HG02642 (cell line): ENCODE measurements at regions not wholly inside any gene's neighbourhood (a gene's known extent, or its start where the extent isn't known, plus 50 kb on each side); places are given as distances from the start of the nearest gene placed in this dataset.
A peak's percentile ranks its signal among the peaks of the same experiment; 100 is the strongest.
"Not testable (repeated sequence)": the region's sequence is repeated elsewhere in the genome, so short reads cannot be mapped to it uniquely, and the experiment has no call there.

ENCODE experiments used
- ATAC-seq: cut with Tn5 transposase; IDR thresholded peaks from one replicate; pipeline ENCODE4 v1.9.1; 2021; ENCODE audit warnings: mild to moderate bottlenecking; ENCODE audit not compliant: unreplicated experiment, poor library complexity

DNA sequence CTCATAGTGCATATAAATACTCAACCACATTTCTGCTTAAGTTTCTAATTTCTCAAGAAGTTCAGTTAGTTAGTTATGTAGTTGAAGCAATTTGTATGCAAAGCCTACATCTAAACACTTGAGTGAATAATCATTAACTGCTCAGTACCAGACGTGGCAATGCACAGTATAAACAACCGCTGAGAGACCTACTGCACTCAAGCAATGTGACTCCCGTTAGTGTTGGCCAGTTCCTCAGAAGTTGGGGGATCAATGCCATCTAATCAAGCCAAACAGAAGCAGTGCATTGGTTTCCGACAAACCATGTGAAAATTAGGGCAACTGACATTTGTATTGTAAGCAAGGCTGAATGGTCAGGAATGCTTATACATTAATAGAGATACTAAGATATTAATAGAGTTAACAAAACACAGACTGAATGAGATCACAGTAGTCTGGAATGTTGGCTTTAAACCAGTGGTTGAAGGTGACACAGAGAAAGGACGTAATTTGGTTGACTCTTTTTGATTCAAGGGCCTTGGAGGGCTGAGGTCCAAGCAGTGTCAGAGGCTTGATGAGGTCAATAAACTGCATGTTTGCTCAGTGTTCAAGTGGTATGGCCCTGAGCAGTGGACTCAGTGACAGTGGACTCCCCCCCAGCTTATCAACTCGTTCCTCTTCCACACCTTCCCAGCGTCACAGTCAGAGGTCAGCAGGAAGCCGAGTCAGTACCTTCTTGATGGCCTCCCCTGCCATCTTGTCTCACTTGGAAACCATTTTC is 255.5 kb downstream of the CTH start:
- ATAC-seq: no peak

DNA sequence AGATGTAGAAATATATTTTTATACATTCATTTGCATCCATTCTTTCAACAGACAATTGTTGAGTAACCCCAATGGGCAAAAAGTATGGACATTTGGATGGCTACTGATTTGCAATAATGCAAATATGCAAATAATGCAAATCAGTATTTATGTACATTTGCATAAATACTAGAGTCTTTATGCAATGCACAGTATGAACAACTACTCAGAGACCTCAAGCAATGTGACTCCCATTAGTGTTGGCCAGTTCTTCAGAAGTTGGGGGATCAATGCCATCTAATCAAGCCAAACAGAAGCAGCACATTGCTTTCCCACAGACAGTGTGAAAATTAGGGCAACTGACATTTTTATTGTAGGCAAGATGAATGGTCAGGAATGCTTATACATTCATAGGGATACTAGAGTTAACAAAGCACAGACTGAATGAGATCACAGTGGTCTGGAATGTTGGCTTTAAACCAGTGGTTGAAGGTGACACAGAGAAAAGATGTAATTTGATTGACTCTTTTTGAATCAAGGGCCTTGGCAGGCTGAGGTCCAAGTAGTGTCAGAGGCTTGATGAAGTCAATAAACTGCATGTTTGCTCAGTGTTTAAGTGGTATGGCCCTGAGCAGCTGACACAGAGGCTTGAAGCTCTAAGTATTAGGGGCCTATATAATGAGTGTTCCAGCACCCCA is 256.6 kb downstream of the CTH start:
- ATAC-seq: no peak

DNA sequence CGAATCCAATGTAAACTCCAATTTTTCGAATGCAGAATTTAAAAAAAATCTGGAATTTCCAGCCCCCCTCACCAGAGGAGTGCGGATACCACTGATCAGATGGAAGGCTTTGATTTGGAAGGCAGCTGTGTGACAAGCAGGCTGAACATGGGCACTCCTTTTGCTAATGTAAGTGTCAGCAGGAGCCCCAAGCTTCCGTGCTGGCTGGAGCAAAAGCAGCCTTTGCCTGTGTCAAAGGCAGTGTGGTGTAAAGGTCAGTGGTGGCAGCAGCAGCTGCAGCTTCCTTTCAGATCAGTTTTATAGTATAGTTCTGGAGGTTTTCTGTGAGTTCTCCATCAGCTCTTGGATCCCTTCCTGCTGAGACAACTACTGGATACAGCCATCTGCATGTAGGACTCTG is 259.9 kb downstream of the CTH start:
- ATAC-seq: no peak

DNA sequence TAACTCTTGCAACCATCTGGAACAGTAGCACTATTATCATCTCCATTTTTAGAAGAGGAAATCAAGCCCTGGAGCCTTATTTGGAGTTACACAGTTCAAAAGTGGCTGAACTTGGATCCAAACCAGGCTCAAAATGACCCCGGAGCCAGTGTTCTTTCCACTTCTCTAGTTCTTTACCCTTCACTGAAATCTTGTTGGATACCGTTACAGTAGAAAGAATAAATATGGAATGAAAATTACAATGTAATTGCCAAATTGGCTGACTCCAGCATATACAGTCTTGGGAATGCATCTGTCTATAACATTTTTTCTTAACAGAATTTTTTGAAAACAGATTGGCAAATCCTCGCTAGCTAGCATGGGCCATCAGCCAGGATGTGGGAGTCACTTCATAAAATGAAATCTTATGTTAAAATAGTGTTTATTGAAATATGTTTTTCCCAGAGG is 261.4 kb downstream of the CTH start:
- ATAC-seq: no peak

DNA sequence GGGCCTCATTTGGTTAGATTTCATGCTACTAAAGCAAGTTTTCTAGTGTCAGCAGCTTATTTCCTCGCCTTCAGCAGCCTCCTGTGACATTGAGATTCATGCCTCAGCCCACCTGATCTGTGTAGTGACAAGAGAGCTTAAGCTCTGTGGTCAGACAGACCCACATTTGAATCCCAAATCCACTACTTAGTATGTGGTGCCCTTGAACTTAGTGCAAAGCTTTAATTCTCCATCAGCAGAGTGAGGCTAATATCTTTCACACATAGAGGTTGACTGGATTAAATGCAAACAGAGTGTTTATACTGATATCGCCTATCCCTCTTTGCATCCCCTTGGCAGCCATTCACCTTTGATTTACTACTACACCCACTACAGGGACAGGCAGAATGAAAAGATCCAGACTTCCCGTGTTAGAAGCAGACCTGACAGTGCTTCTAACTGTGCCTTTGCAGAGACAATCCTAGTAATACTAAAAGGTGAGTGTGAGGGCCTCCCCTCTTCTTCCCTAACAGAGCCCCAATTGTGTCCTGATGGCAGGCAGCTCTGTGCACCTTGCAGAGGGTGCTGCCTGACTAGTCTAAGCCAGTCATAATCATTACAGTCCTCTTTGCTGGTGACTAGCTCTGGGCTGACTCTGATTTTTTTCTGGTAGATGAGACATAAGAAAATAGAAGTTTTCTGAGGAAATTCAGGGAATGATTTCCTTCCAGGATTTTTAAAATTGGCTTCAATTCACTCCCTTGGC is 264.0 kb downstream of the CTH start:
- peak; percentile 40 for ATAC-seq

DNA sequence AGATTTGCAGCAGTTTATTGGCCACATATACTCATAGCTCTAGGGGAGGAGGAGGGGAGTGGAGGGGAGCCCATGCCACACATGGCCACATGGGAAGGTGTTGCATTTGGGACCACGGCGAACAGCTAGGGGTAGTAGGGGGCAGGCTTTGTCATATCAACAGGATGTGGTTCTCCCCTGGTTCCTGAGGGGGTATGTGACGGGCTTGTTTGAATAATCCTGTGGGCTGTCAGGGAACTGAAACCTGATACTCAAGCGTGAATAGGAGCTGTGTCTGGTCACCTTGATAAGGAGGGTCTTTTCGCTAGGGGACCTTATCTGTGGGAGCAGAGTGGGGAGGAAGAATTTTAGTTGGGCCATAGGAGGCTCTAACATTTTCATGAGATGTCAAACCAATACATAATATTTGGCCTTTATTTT is 264.7 kb downstream of the CTH start:
- ATAC-seq: peak; percentile 72

DNA sequence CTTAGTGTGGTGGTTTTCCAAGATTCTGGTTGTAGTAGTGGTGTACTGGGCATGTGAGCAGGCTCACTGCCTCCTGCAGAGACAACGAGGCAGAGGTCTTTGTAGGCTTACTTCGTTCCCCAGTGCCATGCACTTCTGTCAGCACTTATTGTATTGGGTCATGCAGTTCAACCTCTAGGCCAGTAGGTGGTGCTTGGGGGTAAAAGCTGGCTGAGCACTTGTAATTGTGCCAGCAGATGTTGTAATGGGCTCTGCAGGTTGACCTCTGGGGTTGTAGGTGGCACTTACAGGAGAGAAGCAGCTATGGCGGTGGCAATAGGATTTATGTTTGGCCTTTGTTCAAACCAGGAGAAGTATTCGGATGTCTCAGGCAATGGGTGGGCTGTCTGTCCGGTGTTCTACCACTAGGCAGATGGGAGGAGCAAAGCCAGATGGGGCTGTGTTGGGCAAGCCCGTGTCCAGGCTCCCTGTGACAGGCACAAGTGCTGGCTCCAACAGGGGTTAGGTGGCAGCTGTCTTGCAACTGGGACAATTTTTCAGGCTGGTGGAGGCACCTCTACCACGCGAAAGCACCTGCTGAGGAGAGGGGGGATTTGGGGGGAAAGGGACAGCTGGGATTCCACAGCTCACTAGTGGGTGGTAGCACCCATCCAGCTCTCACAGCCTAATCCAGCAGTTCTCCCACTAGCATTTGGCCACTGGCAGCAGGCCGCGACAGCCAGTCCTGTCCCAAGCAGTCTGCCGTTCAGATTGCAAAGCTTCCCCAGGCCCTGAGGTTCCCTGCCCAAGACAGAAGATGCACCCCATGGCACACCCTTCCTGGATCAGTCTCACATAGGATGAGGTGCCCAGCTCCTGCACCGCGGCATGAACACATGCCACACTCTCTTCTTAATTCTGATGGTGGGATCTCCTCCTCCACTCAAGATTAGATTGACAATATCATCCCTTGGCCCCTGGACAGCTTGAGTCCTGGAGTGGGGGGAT is 274.5 kb downstream of the CTH start:
- peak; percentile 99 for ATAC-seq

DNA sequence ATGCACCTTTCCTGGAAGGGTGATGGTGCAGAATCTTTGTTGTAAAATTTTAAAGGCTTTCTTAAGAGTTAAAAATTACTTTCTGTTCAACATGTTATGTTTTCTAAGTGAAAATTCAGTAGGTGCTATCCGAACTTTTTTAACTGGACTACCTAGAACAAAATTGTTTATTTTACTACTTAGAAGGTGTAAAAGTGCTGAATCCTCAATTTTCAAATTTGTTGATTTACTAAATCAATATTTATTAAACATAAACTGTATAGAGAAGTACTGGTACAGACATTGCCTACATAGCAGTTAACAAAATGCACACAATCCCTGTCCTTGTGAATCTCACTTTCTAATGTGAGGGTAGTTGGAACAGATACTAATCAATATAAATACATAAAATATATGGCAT is 277.5 kb downstream of the CTH start:
- ATAC-seq: no peak

DNA sequence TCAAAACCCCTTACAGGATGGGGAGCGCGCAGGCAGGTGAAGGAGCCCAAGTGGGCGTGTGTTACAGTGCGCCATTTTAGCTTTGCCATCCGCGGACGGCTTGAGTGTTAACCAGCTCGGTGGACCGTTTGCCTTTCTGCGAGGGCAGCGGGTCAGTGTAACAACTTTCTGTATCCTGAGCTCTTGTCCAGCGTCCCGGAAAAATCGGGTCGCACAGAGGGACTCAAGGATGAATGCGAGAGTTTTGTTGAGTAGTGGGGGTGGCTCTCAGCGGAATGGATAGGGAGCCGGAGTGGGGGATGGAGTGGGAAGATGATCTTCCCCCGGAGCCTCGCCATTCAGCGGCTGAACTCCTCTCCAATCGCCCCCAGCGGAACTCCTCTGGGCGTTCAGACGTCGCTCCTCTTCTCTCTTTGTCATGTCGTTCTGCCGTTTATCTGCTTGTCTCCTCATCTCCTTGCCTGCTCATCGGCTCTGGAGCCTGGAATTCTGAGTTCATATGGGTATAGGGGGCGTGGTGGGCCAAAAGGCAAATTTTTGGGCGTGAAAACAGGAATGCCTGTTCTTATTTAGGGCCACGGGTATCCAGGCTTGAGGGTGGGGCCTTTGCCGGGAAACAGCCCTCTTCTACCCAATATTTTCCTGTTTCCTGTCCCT is 295.4 kb downstream of the CTH start:
- ATAC-seq: no peak

DNA sequence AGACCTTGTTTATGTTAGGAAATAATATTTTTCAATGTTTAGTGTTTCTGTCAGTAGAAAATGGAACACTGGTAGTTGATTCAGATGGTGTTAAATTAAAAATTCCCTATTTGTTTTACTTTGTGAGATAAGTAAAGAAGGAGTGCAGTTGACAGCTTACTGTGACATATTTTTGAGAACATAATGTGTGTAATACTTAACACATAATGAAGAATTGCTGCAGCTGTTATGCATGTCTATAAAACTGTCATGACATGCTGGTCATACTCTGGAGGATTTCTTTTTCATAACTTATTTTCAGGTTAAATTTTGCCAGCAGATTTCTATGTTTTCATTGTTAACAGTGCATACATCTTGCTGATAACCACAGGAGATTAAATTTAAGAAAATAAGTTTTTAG is 296.1 kb downstream of the CTH start:
- ATAC-seq: no peak

DNA sequence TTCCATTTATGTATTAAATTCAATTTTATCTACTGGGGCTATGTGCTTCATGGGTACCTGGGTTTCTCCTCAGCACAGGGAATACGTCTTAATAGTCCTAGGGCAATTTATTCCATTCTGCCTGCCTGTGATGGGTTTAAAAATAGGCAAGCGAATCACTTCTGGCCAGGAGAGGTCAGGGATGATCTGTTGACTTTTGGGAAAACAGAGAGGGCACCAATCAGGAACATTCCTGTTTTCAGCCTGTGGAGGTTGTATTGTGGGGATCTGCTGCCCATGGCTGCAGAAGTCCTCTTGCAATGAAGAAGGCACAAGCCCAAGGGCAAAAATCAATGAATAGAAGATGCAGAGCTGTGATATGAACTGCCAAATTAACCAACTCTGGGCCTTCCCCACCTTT is 303.1 kb downstream of the CTH start:
- ATAC-seq: no peak

DNA sequence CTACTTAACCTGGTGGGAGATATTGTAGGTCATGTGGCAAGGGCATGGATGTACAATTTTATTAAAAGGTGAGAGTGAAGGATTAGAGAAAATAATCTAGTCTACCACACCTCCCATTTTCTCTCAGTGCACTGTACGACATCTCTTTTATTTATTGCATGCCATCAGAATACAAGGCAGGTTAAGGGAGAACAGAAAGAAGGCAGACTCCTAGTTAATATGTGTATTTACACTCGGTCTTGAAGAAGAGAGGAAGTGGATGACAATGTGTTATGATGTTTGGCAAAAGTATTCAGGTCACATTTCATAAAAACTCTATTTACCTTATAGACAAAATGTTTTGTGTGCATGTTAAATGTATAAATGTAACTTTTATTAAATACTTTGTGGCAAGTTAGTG is 306.1 kb downstream of the CTH start:
- ATAC-seq: no peak

DNA sequence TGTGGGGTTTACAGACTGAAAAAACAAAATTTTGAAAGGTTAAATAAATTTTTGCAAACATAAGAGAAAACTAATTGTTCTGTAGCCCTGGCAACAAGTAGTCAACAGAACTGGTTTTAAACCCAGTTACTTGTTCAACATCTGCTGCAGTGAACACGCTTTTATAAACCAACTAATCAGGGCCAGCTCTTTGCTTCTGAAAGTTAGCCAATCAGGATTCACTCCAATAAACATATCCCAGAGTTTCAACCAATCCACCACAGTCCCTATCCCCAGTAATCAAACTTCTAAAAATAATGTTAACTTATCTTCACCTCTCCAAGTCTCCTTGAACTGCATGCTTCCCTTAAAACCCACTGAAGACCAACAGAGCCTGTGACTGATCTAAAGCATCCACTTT is 306.6 kb downstream of the CTH start:
- ATAC-seq: no peak

DNA sequence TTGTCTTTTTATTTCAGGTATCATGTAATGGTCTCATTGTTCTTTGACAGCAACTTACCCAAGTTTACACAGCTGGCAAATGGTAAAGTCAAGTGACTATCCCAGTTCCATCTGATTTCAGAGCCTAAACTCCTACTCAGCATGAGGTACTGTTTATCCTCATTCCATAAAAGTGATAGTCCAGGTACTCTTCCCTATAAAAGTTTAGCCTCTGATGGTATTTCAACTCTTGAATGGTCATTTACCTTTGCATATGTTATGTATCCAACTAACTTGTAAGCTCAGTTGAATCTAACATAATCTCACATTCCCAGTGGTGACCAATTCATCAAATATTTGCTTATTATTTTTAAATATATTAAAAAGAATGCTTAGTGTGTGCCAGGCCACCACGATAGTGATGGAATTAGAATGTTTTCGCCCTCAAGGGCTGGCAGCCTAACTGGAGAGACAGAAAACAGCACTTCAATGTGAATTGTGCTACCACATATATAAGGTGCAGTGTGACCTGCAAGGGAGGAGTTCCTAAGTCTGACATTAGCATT is 307.1 kb downstream of the CTH start:
- no peak for ATAC-seq

DNA sequence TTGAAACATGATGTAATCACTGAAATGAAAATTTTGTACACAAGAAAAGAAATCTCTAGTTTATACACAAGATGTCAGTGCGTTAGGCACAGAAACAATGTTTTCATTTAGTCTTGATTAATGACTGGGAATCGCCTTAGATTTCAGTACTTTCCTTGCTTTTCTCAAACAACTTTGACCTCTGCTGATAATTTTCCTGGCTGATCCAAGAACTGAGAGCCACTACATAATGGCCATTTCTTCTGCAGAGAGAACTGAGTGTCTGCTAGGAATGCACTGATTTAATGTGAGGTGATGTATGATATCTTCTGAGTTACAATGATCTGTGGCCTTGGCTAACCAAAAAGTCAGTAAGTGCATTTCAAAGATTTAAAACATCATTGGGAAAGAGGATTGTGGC is 308.1 kb downstream of the CTH start:
- no peak for ATAC-seq

DNA sequence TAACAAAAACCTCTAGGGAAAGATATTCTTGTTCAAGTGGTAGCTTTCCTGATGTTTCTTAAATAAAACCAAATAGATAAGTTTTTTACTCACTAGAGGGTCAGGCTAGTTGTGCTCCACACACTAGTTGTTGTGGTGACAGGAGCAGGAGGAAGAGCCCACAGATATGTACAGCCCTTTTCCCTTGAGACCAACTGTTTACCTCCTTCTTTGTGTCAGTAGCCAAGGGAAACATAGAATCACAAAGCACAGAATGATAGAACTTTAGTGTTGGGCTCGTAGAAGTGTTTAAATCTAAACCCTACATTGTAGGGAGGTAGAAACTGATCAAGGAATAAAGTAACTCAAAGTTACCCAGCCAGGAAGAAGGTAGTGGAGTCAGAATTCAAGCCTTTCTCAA is 309.0 kb downstream of the CTH start:
- no peak for ATAC-seq

DNA sequence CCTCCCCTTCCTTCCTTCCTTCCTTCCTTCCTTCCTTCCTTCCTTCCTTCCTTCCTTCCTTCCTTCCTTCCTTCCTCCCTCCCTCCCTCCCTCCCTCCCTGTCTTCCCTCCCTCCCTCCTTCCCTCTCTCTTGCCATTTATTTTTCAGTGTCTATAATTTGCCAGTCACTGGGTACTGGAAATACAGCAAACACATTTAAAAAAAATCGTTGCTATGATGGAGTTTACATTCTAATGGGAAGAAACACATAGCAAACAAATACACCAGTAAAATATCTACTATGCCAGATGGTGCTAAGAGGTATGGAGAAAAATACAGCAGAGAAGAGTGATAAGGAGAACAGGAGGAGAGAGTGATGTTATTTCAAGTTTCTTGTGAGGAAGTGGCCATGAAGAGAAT is 309.5 kb downstream of the CTH start:
- no peak for ATAC-seq

DNA sequence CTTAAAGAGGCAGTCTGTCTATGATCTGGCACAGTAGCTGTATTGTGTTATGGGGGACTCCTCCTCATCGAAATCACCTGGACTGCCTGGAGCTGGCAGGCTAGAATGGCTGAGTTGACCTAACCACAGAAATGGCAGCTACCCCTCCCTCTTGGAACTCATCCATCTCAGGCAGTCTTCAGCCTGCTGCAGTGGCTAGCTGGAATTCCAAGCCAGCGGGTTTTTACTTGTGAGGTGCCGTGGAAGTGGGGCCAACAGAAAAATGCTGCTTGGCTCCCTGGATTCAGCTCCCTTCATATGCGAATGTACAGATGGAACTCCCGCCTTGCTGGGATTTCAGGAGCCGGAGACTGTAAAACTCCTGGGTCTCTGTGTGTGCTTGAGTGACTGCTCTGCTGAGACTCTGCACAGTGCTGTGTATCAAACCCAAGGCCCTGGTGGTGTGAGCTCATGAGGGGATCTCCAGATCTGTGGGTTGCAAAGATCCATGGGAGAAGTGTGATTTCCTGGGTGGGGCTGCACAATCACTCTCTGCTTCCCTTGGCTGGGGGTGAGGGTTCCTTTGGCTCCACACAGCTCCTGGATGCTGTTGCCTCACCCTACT is 316.9 kb downstream of the CTH start:
- no peak for ATAC-seq

DNA sequence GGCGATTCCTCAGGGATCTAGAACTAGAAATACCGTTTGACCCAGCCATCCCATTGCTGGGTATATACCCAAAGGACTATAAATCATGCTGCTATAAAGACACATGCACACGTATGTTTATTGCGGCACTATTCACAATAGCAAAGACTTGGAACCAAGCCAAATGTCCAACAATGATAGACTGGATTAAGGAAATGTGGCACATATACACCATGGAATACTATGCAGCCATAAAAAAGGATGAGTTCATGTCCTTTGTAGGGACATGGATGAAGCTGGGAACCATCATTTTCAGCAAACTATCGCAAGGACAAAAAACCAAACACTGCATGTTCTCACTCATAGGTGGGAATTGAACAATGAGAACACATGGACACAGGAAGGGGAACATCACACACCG is 311.1 kb downstream of the PTGER3 start:
- ATAC-seq: not testable (repeated sequence)
